HG03460 (cell line): ENCODE measurements at regions not wholly inside any gene's neighbourhood (a gene's known extent, or its start where the extent isn't known, plus 50 kb on each side); places are given as distances from the start of the nearest gene placed in this dataset.

ENCODE experiments used
- ATAC-seq: cut with Tn5 transposase; IDR thresholded peaks from one replicate; pipeline ENCODE4 v1.9.1; 2021; ENCODE audit not compliant: unreplicated experiment

DNA sequence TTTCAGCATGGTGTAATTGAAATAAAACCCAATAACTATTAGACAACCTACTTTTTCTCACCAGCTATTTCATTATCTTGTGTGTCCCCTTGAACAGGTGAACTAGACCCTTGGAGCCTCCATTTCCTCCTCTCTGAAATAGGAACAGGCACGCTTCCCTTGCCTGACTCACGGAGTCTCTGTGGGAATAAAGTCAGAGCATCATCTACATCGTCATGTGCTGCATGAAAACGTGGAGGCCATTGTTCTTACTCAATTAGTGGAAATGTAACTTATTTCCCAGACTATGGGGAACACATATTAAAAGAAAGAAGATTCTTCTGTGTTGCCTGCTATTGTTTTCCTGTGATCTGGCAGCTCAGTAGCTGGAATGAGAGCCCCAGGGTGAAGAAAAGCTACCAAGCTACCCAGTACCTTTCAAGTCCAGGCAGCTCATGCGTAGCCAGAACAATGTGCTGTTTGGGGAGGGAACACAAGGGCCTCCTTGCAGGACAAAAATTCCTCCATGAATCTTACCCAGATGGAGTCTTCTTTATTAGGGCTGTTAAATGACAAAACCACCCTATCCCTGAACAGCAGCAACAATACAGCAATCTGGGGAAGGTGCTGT lies 59.8 kb downstream of the SOX11 start:
- ATAC-seq = no peak

DNA sequence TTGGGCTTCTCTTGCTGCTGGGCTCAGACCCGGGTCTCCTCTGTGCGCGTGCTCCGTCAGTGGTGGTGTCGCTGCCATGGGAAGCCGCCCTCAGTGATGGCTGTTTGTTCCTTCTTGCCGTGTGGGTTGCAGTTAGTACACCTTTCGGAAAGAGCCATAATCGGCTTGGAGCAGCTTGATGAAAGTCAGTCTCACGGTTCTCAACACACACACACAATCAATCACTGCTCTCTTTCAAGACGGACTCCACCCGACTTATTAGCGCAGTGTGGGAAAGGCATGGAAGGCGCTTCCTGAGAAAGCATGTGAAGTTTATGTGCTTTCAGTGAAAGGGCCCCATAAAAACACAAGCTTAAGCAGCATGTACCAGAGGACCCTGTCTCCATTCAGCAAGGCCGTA lies 64.1 kb downstream of the SOX11 start:
- no peak for ATAC-seq

DNA sequence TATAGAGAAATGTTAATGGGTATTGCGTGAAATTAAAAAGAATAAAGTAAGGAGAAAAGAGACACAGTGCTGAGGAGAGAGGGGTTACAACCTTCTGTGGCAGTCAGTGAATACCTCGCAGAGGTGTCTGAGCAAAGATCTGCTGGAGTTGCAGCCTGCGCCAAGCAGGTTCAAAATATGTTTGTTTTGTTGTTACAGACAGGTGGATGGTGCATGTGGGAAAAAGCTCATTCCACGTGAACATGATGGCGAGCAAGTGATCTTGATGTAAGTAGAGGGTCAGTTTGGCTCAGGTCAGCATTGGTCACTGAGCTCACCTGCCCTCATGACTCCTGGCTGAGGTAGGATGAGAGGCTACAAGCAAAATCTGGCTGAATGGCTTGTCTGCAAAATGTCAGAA lies 66.2 kb downstream of the SOX11 start:
- no peak for ATAC-seq

DNA sequence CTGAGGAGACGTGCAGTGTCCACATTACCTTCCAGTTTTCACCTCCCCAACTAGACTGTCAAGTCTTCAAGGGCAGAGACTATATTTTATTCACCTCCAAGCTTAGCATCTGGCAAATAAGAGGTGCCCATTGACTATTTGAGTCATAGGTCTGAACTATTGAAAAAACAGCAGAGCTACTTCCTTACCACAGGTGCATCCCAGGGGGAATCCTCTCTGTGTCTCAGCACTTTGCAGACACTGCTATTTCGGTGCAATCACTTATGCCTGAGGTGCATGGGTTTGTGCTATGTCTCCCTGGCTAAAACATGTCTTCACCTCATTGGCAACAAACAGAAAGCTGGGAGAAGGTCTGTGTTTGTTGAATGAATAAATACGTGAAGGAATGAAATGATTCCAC lies 67.8 kb downstream of the SOX11 start:
- no peak for ATAC-seq

DNA sequence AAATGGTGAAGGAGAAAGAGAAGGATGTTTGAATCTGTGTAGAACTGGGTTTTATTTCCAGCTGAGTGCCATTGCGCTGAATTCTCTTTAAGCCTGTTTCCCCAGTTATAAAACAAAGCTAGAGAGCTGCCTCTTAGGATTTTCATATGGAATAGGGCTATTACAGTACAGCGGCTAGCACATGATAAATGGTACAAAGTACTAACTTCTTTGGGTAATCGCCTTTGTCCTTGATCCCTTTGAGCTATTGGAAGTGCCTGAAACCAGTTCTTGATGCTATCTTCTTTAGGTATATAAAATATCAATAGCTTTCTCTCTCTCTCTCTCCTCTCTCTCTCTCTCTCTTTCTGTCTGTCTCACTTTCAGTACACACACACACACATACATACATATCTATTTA lies 71.3 kb downstream of the SOX11 start:
- ATAC-seq = no peak

DNA sequence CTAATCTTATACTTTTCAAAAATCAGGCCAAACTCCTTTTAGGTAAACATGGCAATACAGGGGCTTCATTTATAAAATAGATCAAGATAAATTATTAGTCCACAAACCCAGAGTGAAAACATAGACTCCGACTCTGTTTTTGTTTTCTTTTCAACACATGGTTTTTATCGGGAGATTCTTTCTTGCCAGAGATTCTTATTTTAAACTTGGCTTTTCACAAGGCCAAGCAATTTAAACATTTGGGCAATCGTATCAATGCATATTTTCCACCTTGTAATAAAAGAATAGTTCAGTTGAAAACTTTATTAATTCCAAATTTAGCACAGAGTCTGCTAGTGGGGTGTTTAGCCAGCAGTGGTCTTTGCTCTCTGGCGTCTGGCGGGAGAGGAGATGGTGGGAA lies 71.9 kb downstream of the SOX11 start:
- ATAC-seq = no peak

DNA sequence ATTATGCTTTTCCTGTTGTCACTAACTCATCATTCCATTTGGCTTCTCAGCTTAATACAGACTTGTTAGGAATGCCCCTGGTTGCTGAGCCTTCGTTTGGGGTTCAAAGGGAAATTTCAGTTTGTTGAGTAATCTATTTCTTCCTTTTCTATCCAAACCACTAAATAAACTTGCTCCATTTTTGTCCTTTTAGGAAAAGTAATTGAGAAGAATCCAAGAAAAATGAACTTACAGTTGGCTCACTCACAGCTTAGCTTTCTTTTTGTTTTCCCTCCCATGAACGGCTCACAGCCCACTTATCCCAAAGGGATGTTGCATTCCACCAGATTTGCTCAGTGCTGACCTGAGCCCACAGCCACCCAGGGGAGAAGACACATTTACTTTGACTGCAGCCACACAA lies 73.9 kb downstream of the SOX11 start:
- ATAC-seq = no peak

DNA sequence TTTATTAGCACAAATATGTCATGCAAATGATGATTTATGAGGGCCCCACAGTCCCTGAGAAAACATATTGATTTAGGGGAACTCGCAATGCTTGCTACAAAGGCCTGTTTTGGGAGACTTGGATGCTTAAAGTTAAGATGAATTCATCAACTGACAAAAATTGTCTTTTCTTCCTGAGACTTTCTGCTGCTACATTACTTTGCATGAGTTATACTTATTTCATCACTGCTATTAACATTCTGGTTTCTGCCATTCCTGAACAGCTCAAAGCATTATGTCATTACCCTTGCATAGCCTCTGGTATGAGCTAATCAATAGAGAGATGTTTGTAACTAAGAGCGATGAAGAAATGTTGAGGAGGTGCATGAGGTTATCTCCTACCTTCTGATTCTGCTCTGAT lies 74.4 kb downstream of the SOX11 start:
- ATAC-seq = no peak

DNA sequence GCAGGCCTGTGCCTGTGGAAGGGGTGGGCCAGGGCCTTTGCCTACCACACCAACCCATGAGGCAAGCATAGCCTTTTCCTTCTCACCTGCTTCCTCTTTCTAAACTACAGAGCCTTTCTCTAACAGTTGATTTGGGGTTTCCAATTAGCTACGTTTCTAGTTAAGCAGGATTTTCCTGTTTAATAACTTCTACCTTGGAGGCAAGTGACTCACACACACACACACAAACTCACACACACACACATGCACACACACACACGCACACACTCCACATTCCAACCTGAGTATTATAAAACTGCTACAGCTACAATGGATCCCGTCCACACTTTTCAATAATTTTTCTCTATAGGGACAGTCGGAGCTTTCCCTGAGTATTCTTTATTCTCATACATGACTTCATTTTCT lies 84.9 kb downstream of the SOX11 start:
- ATAC-seq = no peak

DNA sequence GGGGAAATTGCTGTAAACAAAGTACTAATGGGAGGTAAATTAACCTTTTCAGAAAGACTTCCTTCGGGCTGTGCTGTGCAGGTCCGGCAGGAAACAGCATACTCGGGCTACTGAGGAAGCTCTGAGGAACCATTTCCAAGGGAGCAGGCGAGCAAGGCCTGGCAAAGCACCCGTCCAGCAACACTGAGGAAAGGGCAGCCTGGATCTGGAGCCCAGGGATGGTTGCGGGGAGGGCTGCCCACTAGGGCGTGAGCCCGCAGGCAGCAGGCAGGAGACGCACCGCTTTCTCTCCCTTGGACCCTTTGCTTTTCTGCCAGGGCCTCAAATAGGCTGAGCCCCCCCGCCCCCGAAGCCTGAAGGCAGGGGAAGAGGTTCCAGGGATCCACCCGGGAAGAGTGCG lies 89.5 kb downstream of the SOX11 start:
- no peak for ATAC-seq

DNA sequence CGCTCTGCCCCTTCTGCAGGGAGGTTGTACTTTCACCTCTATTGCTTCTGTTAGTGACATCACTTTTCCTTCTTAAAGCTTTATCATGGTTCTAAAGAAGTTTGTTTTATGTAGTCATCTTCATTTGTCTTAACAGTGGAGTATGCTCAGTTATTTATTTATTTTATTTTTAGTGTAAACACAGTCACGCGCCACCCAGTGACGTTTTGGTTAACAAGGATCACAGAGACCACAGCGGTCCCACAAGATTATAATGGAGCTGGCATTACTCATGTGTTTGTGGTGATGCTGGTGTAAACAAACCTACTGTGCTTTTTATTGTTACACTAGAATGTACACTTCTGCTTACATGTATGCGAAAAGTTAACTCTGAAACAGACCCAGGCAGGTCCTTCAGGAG lies 89.9 kb downstream of the SOX11 start:
- no peak for ATAC-seq

DNA sequence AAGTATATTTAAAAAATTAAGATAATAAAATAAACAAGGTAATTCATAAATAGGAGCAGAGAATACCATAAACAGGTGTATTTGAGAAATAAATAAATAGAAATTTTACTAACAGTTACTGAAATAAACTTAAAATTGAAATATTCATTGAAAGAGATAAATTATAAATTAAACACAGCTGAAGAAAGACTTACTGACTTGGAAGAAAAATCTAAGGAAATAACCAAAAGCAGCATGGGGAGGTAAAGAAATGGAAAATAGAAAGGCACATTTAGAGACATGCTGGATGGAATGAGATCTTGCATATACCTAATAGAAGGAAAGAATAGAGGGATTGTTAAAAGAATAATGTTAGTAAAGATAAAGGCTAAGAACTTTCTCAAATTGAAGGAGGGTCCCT lies 96.3 kb downstream of the SOX11 start:
- no peak for ATAC-seq

DNA sequence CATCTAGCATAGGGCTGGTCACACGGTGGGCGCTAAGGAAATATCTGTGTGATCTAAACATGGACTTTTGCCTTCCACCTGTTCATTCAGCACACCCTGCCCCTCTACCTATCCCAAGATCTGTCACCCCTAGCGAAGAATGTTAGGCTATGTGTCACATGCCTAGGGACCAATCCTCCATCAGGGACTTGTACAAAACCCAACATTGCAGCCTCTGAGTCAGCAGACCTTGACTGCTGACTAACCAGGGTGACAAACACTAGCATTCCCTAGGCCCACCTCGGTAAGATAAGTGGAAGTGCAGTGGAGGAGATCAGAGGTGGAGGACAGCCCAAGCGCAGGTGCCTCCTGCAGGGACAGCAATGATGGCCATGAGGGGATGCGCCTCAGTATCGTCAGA lies 99.2 kb downstream of the SOX11 start:
- no peak for ATAC-seq

DNA sequence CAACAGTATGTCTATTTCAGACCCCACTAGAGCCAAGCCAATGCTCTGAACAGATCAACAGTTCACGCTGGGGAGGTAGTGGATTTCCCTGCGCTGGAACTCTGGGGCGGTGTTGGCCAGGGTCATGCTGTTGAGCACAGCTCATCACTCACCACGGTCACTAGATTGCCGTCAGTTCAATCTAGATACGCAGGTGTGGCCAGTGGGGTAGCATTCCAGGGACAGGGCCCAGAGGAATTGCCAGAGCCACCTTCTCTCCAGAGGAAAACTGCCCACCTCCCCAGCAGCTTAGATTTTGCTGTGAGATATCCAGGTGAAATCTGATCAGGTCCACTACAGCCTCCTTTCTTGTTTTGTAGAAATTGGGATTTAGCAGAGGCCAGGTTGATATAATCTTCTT lies 101.8 kb downstream of the SOX11 start:
- no peak for ATAC-seq

DNA sequence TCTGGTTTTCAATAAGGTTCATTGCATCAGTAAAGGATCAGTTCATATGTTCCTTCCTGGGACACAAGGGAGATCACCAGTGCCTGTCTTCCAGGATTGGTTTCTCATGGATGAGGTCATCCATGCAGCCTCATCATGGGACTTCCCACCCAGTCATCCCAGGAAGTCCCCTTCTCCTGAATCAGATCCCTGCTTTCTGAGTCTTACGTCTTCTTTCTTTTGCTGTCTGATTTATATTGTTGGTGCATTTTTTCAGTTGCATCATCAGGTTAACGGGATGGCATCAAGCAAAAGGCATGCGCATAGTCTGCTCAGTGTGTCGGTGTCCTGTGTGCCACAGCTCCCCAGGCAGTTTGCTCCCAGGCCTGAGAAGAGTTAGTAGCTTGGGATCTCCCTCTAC lies 105.9 kb downstream of the SOX11 start:
- no peak for ATAC-seq

DNA sequence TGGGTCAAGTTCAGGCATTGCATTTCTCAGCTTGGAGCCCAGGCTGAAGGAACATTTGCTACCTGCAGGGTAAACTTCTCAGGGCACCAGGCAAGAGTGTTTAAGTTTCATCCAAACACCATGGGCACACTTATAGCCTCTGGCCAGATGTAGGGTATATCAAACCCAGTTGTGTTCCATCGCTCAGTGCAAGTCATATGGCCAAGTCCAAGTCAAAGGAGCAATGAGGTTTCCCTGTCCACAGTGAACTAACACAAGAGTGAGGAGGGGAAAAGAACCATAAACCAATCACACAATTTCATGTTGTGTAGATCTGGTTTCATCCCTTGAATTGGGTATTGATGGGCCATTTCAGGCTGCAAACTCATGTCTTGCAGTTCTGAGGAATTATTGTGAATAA lies 107.2 kb downstream of the SOX11 start:
- ATAC-seq = no peak

DNA sequence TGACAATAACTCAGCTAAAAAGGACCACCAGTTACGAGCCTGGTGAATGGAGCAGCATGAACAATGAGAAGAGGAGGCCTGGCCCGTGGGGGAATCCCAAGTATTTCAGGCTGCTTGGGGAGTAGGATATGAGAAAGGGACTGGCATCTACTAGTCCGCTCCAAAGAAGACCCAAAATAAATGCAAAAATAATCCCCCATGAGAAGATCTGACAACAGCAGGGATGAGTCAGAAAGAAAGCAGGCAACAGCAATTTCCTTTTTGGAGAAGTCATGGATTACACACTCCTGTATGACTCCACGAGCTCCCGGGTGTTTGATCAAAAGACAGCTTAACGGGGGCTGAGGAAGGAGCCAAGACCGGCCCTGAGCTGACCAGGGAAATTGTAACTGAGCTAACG lies 111.4 kb downstream of the SOX11 start:
- ATAC-seq = no peak

DNA sequence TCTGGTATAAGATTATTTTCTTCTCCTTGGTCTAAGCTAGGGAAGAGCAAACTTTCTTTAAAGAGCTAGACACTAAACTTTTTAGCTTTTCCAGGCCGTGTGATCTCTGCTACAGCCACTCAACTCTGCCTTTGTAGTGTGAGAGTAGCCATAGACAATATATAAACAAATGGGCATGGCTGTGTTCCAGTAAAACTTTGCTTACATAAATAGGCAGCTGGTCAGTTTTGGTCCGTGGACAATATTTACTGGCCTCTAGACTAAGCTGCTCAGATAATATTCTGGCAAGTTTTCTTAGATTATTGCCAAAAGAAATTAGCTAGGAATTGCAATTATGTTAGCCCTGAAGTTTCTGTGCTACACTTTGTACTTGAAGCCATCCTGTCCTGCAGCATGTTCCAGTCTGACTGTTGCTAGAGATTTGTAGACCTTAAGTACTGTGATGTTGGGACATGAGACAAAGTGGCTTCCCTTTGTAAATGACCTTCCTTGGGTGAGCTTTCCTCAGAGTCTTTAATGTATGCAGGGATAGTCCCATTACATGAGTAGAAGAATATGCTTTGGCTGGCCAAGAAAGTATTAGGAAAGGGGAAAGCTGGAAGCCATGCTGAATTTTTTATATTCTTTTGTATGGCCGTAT lies 126.9 kb downstream of the SOX11 start:
- ATAC-seq = no peak

DNA sequence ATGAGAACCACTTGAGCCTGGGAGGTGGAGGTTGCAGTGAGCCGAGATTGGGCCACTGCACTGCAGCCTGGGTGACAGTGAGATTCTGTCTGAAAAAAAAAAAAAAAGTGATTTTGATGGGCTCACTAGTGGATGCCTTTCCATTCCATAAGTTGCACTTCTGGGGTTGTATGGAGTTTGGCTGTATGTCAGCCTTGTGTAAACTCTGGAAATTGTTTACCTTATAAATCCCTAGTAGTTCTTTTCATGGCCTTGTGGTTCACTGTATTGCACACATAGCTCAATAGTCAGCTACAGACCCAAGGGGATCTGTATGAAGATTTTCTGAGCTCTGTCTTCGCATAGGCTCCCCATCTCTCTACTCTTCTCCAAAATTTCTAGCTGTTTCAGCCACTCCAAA lies 131.9 kb downstream of the SOX11 start:
- no peak for ATAC-seq

DNA sequence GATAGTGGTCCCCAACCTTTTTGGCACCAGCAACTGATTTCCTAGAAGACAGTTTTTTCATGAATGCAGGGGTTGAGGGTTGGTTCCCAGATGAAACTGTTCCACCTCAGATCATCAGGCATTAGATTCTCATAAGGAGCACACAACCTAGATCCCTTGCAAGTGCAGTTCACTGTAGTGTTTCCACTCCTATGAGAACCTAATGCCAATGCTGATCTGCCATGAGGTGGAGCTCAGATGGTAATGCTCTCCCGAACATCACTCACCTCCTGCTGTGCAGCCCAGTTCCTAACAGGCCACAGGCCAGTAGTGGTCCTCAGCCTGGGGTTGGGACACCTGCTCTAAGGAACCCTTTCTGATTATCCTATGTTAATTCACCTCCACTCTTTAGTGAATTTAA lies 133.5 kb downstream of the SOX11 start:
- ATAC-seq = no peak

DNA sequence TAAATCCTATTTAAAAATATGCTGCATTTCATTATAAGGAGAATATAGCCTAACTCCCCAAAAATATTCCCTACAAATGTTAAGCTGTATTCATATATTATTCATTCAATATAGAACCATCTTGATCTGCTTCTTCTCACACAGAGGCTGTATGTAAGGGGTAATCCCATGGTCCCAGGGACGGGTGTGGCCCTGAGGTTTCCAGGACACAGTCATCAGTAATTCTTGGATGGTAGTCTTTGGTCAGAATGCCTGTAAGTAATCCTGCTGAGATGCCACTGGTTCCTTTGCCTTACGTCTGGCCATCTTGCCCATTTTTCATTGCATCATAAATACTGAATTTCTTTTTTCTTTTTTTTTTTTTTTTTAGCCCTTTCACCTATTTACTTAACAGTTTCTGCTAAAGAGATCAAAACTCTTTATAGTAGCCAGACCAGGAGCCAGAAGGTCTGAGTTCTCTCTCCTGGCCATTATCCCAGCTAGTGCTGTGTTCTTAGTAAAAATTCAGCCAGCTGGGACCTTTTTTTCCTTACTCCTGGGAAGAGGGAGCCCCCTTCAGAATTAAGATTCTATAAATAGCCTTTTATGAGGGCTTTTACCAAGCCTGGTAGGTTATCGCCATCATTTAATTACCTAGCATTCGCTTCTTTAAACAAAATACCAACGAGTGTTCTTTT lies 134.9 kb downstream of the SOX11 start:
- no peak for ATAC-seq

DNA sequence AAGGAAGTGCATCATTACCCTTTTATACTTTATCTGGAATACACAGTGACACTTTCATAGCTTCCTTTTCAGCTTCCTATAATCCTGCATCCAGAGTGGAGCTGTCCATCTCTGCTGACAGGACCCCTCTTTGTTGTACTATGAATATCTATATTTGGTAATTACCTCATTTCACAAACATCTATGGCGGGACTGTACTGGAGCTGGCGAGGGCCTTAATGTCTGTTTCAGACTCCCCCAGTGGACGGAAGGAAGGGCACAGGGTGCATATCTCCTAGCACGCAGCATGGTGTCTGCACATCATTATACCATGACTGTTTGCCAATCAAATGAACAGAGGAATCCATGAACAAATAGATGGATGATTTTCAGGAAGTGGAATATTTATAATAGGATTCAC lies 142.3 kb downstream of the SOX11 start:
- ATAC-seq = no peak

DNA sequence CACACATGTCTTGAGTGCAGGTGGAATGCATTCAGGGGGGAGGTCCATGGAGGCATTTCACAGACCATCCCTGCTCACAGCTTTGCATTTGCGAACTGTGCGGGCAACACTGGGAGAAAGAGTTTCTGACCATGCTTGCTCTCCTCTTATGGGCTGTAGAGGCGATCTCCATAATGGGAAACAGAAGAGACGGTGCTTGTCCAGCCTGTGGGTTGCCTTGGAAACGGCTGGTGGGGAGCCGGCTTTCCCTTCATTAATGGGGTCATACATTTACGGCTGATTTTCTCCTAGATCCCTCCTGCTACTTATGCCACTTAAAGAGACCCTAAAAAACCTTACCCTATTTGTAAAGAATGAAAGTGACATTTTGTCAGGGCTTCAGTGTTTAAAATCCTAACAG lies 147.4 kb downstream of the SOX11 start:
- ATAC-seq = no peak
